ENCODE measurements at regions not wholly inside any gene's neighbourhood (a gene's known extent, or its start where the extent isn't known, plus 50 kb on each side); places are given as distances from the start of the nearest gene placed in this dataset.

DNA sequence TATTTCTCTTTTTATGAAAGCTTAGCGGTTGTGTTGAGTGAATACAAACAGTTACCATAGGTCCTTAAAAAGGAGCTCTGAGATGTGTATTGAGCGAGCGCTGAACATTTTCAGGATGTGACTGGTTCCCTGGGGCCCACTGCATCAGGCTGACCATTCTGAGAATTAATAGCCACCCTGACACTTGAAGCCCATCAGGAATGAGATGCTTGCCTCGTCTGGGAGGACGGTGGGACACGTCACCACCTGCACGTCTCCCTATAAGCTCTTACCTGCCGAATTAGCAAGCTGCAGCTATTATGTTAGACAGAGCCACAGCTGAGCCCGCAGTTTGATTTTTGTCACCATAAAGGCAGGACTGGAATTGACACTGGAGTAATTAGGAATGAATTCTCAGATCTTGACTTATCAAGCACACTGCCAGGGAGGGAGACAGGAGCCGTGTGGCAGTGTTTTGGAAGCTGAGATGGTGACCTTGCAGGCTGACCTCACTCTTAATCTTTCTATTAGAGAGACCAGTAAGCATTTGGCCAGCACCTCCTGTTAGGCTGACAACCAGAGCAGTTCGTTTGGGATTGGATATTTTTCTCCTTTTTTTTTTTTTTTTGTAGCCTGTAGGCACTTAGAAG lies 373.1 kb upstream of the WWC1 start:
- TF ChIP-seq POLR2AphosphoS5 (IDR thresholded peaks at IDR 0.05; ENCODE audit: borderline replicate concordance, low read depth, low read length), result no peak
- no peak for TF ChIP-seq EZH2 (IDR thresholded peaks at IDR 0.05)
